Peyer's patch (tissue), 4 donors: ENCODE measurements at regions not wholly inside any gene's neighbourhood (a gene's known extent, or its start where the extent isn't known, plus 50 kb on each side); places are given as distances from the start of the nearest gene placed in this dataset.

ENCODE experiments used
- CTCF ChIP-seq, 6 experiments: fragments of 450-650 bp in 4 of 6; fragments of 200-600 bp in 2 of 6; sonication (generic) in 1 of 6; IDR thresholded peaks; one replicate each; pipeline ENCODE4 v1.5.1; 2017 to 2019; ENCODE audit warnings: antibody characterized with exemption in 6 of 6, mild to moderate bottlenecking in 3 of 6, moderate library complexity in 1 of 6
- POLR2A ChIP-seq, 2 donors: fragments of 450-650 bp; IDR thresholded peaks; one replicate each; pipeline ENCODE4 v1.5.1; 2017; ENCODE audit warnings: antibody characterized with exemption in 2 of 2, mild to moderate bottlenecking in 2 of 2, moderate library complexity in 2 of 2

GRCh38 chr5:173772384-173773059 is 115.6 kb upstream of the CPEB4 start:
- TF ChIP-seq CTCF (IDR thresholded peaks at IDR 0.05) (no peak), POLR2A (IDR thresholded peaks at IDR 0.05) (no peak)
